Naive thymus-derived CD4-positive, alpha-beta T cell (primary cell): ENCODE measurements at regions not wholly inside any gene's neighbourhood (a gene's known extent, or its start where the extent isn't known, plus 50 kb on each side); places are given as distances from the start of the nearest gene placed in this dataset.
"Not testable (repeated sequence)": the region's sequence is repeated elsewhere in the genome, so short reads cannot be mapped to it uniquely, and the experiment has no call there.

Experiments
- ATAC-seq: fragments of 150-1000 bp; cut with Tn5 transposase; 2 replicates; pipeline ENCODE4 v1.10.0; 2021; ENCODE audit warnings: mild to moderate bottlenecking, moderate library complexity
- CTCF ChIA-PET: fragments of 350-600 bp; sonication (Branson Sonifier 250); formaldehyde crosslinking; loops from one replicate; lab custom pipeline; 2021; ENCODE audit warnings: antibody characterized with exemption; lab: Charles Lee
- POLR2A ChIA-PET: fragments of 350-600 bp; sonication (Branson Sonifier 250); formaldehyde crosslinking; loops from one replicate; lab custom pipeline; 2021; ENCODE audit warnings: antibody characterized with exemption, inconsistent platforms; lab: Charles Lee
- DNase-seq, 9 donors: peaks; one replicate each; pipeline versions ENCODE4 v3.0.0 to v3.0.0-alpha.2; 2020 to 2022; ENCODE audit warnings: mixed read lengths in 1 of 9
- H3K27ac ChIP-seq: one replicate; pipeline ENCODE4 v1.7.0; 2013; ENCODE audit warnings: mild to moderate bottlenecking, low read depth, low read length, moderate library complexity
- H3K27me3 ChIP-seq, 2 donors: one replicate each; pipeline ENCODE4 v1.7.0; 2013; ENCODE audit warnings: low read length in 2 of 2, mild to moderate bottlenecking in 2 of 2, moderate library complexity in 2 of 2; ENCODE audit not compliant: control insufficient read depth in 2 of 2, insufficient read depth in 2 of 2
- H3K36me3 ChIP-seq, 3 experiments: 1 replicate in 2 of 3; 2 replicates in 1 of 3; pipeline ENCODE4 v1.7.0; 2013; ENCODE audit warnings: low read length in 3 of 3, mild to moderate bottlenecking in 3 of 3, moderate library complexity in 1 of 3; ENCODE audit not compliant: insufficient read depth in 3 of 3, control insufficient read depth in 2 of 3
- H3K4me1 ChIP-seq, 2 donors: one replicate each; pipeline ENCODE4 v1.7.0; 2013; ENCODE audit warnings: low read length in 2 of 2, mild to moderate bottlenecking in 2 of 2, moderate library complexity in 1 of 2; ENCODE audit not compliant: control insufficient read depth in 2 of 2, insufficient read depth in 2 of 2
- H3K4me3 ChIP-seq: 2 replicates; pipeline ENCODE4 v1.7.0; 2013; ENCODE audit warnings: mild to moderate bottlenecking, low read length
- H3K9me3 ChIP-seq, 3 experiments: 1 replicate in 2 of 3; 2 replicates in 1 of 3; pipeline ENCODE4 v1.7.0; 2013; ENCODE audit warnings: low read length in 3 of 3; ENCODE audit not compliant: control insufficient read depth in 2 of 3
- H3K27ac Mint-ChIP-seq, 9 donors: one replicate each; pipeline ENCODE4 v1.8.0; 2020 to 2022; ENCODE audit warnings: mixed read lengths in 9 of 9, mild to moderate bottlenecking in 8 of 9, moderate library complexity in 5 of 9, inconsistent platforms in 2 of 9
- H3K27me3 Mint-ChIP-seq, 5 donors: one replicate each; pipeline ENCODE4 v1.8.0; 2021 to 2022; ENCODE audit warnings: mixed read lengths in 5 of 5, mild to moderate bottlenecking in 1 of 5
- H3K36me3 Mint-ChIP-seq, 5 donors: one replicate each; pipeline ENCODE4 v1.8.0; 2020 to 2022; ENCODE audit warnings: mixed read lengths in 5 of 5, mild to moderate bottlenecking in 3 of 5, inconsistent platforms in 1 of 5
- H3K4me1 Mint-ChIP-seq, 7 donors: one replicate each; pipeline ENCODE4 v1.8.0; 2020 to 2022; ENCODE audit warnings: mixed read lengths in 7 of 7, mild to moderate bottlenecking in 3 of 7, inconsistent platforms in 1 of 7
- H3K4me3 Mint-ChIP-seq, 10 donors: one replicate each; pipeline ENCODE4 v1.8.0; 2020 to 2022; ENCODE audit warnings: mild to moderate bottlenecking in 10 of 10, mixed read lengths in 10 of 10, moderate library complexity in 6 of 10, inconsistent platforms in 2 of 10
- H3K9me3 Mint-ChIP-seq, 11 donors: one replicate each; pipeline ENCODE4 v1.8.0; 2020 to 2022; ENCODE audit warnings: mixed read lengths in 11 of 11, mild to moderate bottlenecking in 4 of 11, inconsistent platforms in 1 of 11, moderate library complexity in 1 of 11
- intact Hi-C, 2 donors: fragments of 100-400 bp; cut with micrococcal nuclease; formaldehyde crosslinking; loops; one replicate each; pipeline ENCODE4 v1.15.1; 2023

- H3K4me1 Mint-ChIP-seq, H3K36me3 ChIP-seq, H3K9me3 Mint-ChIP-seq, POLR2A ChIA-PET, H3K27ac ChIP-seq, intact Hi-C loops, H3K36me3 Mint-ChIP-seq, H3K4me3 ChIP-seq, ATAC-seq, H3K9me3 ChIP-seq, H3K27me3 ChIP-seq, H3K4me1 ChIP-seq: not testable (repeated sequence)
- Mint-ChIP-seq H3K4me3 (peak overlapping the region in 6 of 10 donors; percentile 38 to 58 (median 46)), H3K27me3 (peaks cover 0 to 31% (median 4%) of the 10 kb centered on the region in 5 donors), H3K27ac (peak overlapping the region in 1 of 9 donors; percentile 32)
- peak in 7 of 9 donors; percentile 13 to 72 (median 54) for DNase-seq
- CTCF ChIA-PET: interaction anchor here (0.6 to 1.5 kb wide), 2 partner anchors 18 to 83 kb away, joined by 3 to 7 read pairs; no protein-coding TSS in a partner anchor
These were observed 1112.5 kb downstream of the TMEM121 start for GRCh38 chr14:106638786-106639452.

GRCh38 chr14:106642090-106642489 is 1115.7 kb downstream of the TMEM121 start:
- Mint-ChIP-seq H3K4me3 (no peak overlapping the region), H3K27me3 (peaks cover 0 to 21% (median 3%) of the 10 kb centered on the region in 5 donors), H3K27ac (no peak overlapping the region), H3K9me3 (no peaks in the 10 kb centered on the region), H3K36me3 (no peaks in the 10 kb centered on the region), H3K4me1 (peaks cover 0 to 6% (median 4%) of the 10 kb centered on the region in 7 donors)
- Histone ChIP-seq H3K4me1 (no peaks in the 10 kb centered on the region), H3K4me3 (no peak overlapping the region), H3K36me3 (no peaks in the 10 kb centered on the region), H3K27ac (no peak overlapping the region), H3K27me3 (no peaks in the 10 kb centered on the region), H3K9me3 (no peaks in the 10 kb centered on the region)
- ATAC-seq (no peak), DNase-seq (no peak)
- intact Hi-C loops: loop anchor here in 1 of 2 donors (1.0 kb wide), 1 partner anchor 11 kb away; no protein-coding TSS in a partner anchor
- CTCF ChIA-PET: interaction anchor here (1.2 kb wide), 1 partner anchor 8 kb away, joined by 3 read pairs; no protein-coding TSS in a partner anchor
- POLR2A ChIA-PET: interaction anchor here (0.7 kb wide), 1 partner anchor 194 kb away, joined by 3 read pairs; no protein-coding TSS in a partner anchor

GRCh38 chr14:106642971-106643370 is 1116.6 kb downstream of the TMEM121 start:
- H3K36me3 ChIP-seq, H3K9me3 Mint-ChIP-seq, H3K4me3 ChIP-seq, H3K4me1 Mint-ChIP-seq, H3K27me3 ChIP-seq, H3K4me3 Mint-ChIP-seq, H3K27ac Mint-ChIP-seq, ATAC-seq, POLR2A ChIA-PET, CTCF ChIA-PET, H3K27ac ChIP-seq, H3K9me3 ChIP-seq, H3K36me3 Mint-ChIP-seq, H3K4me1 ChIP-seq, DNase-seq: not testable (repeated sequence)
- intact Hi-C loops: loop anchor here in 1 of 2 donors (1.0 kb wide), 1 partner anchor 12 kb away; no protein-coding TSS in a partner anchor
- H3K27me3 Mint-ChIP-seq: peaks cover 0 to 17% (median 3%) of the 10 kb centered on the region in 5 donors

GRCh38 chr14:106648874-106649273 is 1122.5 kb downstream of the TMEM121 start:
- H3K36me3 ChIP-seq, H3K4me1 Mint-ChIP-seq, H3K27ac ChIP-seq, H3K9me3 Mint-ChIP-seq, H3K4me3 ChIP-seq, ATAC-seq, intact Hi-C loops, H3K4me1 ChIP-seq, CTCF ChIA-PET, H3K9me3 ChIP-seq, H3K4me3 Mint-ChIP-seq, H3K27ac Mint-ChIP-seq, DNase-seq, H3K27me3 ChIP-seq, POLR2A ChIA-PET, H3K36me3 Mint-ChIP-seq: not testable (repeated sequence)
- H3K27me3 Mint-ChIP-seq: peaks cover 5 to 26% (median 8%) of the 10 kb centered on the region in 5 donors

- Histone ChIP-seq H3K4me3 (no peak overlapping the region), H3K4me1 (no peaks in the 10 kb centered on the region), H3K27ac (no peak overlapping the region), H3K27me3 (no peaks in the 10 kb centered on the region), H3K9me3 (no peaks in the 10 kb centered on the region), H3K36me3 (no peaks in the 10 kb centered on the region)
- Mint-ChIP-seq H3K4me1 (peaks cover 0 to 7% (median 2%) of the 10 kb centered on the region in 7 donors), H3K9me3 (peaks cover 0 to 10% (median 0%) of the 10 kb centered on the region in 11 donors), H3K36me3 (peaks cover 0 to 4% (median 0%) of the 10 kb centered on the region in 5 donors), H3K4me3 (no peak overlapping the region), H3K27ac (no peak overlapping the region), H3K27me3 (peaks cover 5 to 38% (median 8%) of the 10 kb centered on the region in 5 donors)
- ChIA-PET POLR2A (no interaction called here), CTCF (no interaction called here)
- intact Hi-C loops: no loop called here
- DNase-seq (no peak), ATAC-seq (no peak)
These were observed 1124.6 kb downstream of the TMEM121 start for GRCh38 chr14:106651016-106651415.

- ATAC-seq (no peak), DNase-seq (no peak)
- intact Hi-C loops: no loop called here
- Mint-ChIP-seq H3K4me1 (peaks cover 3 to 15% (median 9%) of the 10 kb centered on the region in 7 donors), H3K36me3 (peaks cover 0 to 4% (median 0%) of the 10 kb centered on the region in 5 donors), H3K9me3 (peaks cover 0 to 10% (median 0%) of the 10 kb centered on the region in 11 donors), H3K27ac (peak overlapping the region in 1 of 9 donors; percentile 1), H3K4me3 (no peak overlapping the region), H3K27me3 (peaks cover 5 to 39% (median 8%) of the 10 kb centered on the region in 5 donors)
- H3K4me3 ChIP-seq: no peak overlapping the region
- ChIA-PET CTCF (interaction anchor here (0.7 kb wide), 1 partner anchor 11 kb away, joined by 4 read pairs; no protein-coding TSS in a partner anchor), POLR2A (no interaction called here)
- peaks cover 5% of the 10 kb centered on the region in 2 donors for H3K4me1 ChIP-seq
- H3K27ac ChIP-seq: no peak overlapping the region
- H3K27me3 ChIP-seq: no peaks in the 10 kb centered on the region
- no peaks in the 10 kb centered on the region for H3K9me3 ChIP-seq
- no peaks in the 10 kb centered on the region for H3K36me3 ChIP-seq
These were observed 1126.1 kb downstream of the TMEM121 start for GRCh38 chr14:106652494-106652893.
